ENCODE measurements at regions not wholly inside any gene's neighbourhood (a gene's known extent, or its start where the extent isn't known, plus 50 kb on each side); places are given as distances from the start of the nearest gene placed in this dataset.

GRCh38 chr13:110826861-110827672, 87.8 kb downstream of the ANKRD10 start:
- DNase-seq (ENCODE audit: low read depth): peak; percentile 15

All from M059J (cell line).